Small intestine (tissue), 7 donors: ENCODE measurements at regions not wholly inside any gene's neighbourhood (a gene's known extent, or its start where the extent isn't known, plus 50 kb on each side); places are given as distances from the start of the nearest gene placed in this dataset.

Source experiments
- DNase-seq, 2 donors: peaks; one replicate each; pipeline versions ENCODE4 v3.0.0 to v3.0.0-alpha.2; 2013
- FAIRE-seq: peaks from 2 replicates; lab custom pipeline; 2012; peaks lifted over from hg19 to GRCh38; lab: Jason Lieb, UNC
- H3K27ac ChIP-seq, 3 donors: one replicate each; pipeline ENCODE4 v1.5.1; 2013; ENCODE audit warnings: low read length in 2 of 3, mild to moderate bottlenecking in 2 of 3, control low read depth in 1 of 3, inconsistent platforms in 1 of 3, low read depth in 1 of 3, moderate library complexity in 1 of 3
- H3K27me3 ChIP-seq, 3 donors: one replicate each; pipeline ENCODE4 v1.6.1; 2013; ENCODE audit warnings: low read length in 3 of 3, inconsistent platforms in 1 of 3; ENCODE audit not compliant: control insufficient read depth in 3 of 3, insufficient read depth in 3 of 3
- H3K36me3 ChIP-seq, 3 donors: one replicate each; pipeline ENCODE4 v1.6.1; 2013; ENCODE audit warnings: low read length in 3 of 3, inconsistent platforms in 1 of 3, low read depth in 1 of 3, mild to moderate bottlenecking in 1 of 3, moderate library complexity in 1 of 3; ENCODE audit not compliant: control insufficient read depth in 3 of 3, insufficient read depth in 2 of 3
- H3K4me1 ChIP-seq, 3 donors: one replicate each; pipeline ENCODE4 v1.6.1; 2013; ENCODE audit warnings: low read length in 2 of 3, inconsistent platforms in 1 of 3, low read depth in 1 of 3, mild to moderate bottlenecking in 1 of 3, moderate library complexity in 1 of 3; ENCODE audit not compliant: control insufficient read depth in 3 of 3, insufficient read depth in 2 of 3
- H3K4me3 ChIP-seq, 3 donors: one replicate each; pipeline ENCODE4 v1.5.1; 2013; ENCODE audit warnings: low read length in 3 of 3, control low read depth in 1 of 3, inconsistent platforms in 1 of 3, low read depth in 1 of 3, mild to moderate bottlenecking in 1 of 3, moderate library complexity in 1 of 3
- H3K9me3 ChIP-seq, 2 donors: one replicate each; pipeline ENCODE4 v1.6.1; 2013; ENCODE audit warnings: low read depth in 1 of 2, low read length in 1 of 2; ENCODE audit not compliant: control insufficient read depth in 2 of 2, insufficient read depth in 1 of 2
- WGBS, 3 donors: extraction: QIAGEN DNeasy Blood & Tissue Kit; methylation state at CpG; one replicate each; pipeline ENCODE4 v1.1.7; 2013; 5-methylcytosine and 5-hydroxymethylcytosine counted together
- donor health status: healthy with polysubstance abuse.
- donor health status: control.
- donor health status: control.
- donor health status: Bipolar disorder and iron deficiency.
- donor health status: healthy.

GRCh38 chr10:3542185-3542611, 242.8 kb downstream of the KLF6 start:
- DNase-seq = no peak
- 76 to 85% (median 77%) methylated on average over 5 of the region's 5 CpGs for WGBS, 3 donors

DNA sequence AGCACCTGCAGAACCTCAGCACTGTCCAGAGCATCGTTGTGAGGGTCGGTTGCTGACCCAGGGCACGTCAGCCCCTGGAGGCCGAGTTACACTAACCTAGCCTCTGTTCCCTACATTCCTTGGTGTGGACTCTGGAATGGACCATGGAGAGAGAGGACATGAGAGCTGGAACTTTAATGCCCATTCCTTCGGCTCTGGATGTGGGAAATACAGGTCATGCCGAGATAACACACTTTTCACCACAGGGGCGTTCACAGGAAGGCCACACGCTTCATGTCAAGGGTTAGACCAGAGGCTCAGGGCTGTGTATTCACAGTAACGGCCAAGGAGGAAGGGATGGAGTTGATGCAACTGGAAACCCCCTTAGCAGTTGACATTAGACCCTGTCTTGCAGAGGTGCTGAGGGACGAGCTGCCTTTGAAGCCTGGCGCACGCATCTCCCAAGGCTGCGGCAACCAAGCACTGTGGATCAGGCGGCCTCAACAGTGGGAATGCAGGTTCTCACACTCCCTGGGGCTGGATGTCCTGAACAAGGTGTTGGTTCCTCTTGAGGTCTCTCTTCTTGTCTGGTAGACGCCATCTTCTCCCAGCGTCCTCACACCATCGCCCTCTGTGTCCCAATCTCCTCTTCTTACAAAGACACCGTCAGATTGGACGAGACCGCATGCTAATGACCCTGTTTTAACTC, 245.2 kb downstream of the KLF6 start:
- Histone ChIP-seq H3K27me3 (no peaks in the 10 kb centered on the region), H3K36me3 (no peaks in the 10 kb centered on the region), H3K27ac (peak overlapping the region in 1 of 3 donors; percentile 68), H3K4me3 (no peak overlapping the region), H3K4me1 (no peaks in the 10 kb centered on the region), H3K9me3 (no peaks in the 10 kb centered on the region)
- FAIRE-seq (no peak), DNase-seq (no peak)
- 91 to 92% (median 91%) methylated on average over 20 of the region's 20 CpGs for WGBS, 3 donors

More at GRCh38 chr10:3542185-3542611, 242.8 kb downstream of the KLF6 start:
- FAIRE-seq = no peak
- Histone ChIP-seq H3K4me1 (no peaks in the 10 kb centered on the region), H3K9me3 (no peaks in the 10 kb centered on the region), H3K4me3 (no peak overlapping the region), H3K27me3 (no peaks in the 10 kb centered on the region), H3K27ac (no peak overlapping the region), H3K36me3 (no peaks in the 10 kb centered on the region)

DNA sequence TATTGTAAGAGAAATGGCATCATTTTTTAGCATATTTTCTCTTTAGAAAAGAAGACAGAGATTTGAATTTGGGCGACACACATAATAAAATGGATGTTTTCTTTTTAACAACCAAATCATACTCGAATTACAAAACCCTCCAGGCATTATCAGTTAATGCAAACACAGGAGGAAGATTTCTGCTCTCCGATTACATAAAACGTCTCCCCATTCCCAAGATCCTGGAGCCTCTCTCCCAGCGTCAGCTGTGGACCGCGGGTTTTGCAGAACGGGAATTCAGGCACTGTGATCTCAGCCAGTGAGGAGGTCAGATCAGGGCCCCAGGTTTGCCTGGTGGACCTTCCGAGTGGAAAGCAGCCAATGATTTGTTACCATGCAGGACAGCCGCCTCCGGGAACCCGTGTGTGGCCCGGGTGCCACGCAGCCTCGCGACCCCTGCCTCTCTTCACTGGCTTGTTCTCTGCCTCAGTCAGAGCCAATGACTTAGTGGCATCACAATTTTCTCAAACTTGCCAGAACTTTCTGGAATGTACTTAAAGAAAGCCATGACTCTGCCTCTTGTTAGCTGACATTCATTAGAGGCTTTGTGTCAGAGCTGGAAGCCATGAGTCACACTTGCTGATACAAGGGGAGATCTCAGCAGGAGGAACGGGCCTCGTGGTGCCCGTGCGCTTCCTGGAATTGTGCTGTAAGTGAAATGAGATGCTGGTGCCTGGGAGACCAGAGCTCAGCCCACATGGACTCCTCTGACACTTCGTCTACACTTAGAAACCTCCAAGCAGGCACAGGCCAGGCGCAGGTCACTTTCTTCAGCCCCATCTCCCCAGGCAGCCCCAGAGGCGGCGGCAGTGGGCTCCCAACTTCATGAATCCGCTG, 246.1 kb downstream of the KLF6 start:
- no peaks in the 10 kb centered on the region for H3K36me3 ChIP-seq
- H3K4me3 ChIP-seq = no peak overlapping the region
- H3K4me1 ChIP-seq = no peaks in the 10 kb centered on the region
- no peak for FAIRE-seq
- peak in 1 of 2 donors; percentile 18 for DNase-seq
- H3K27ac ChIP-seq = peak overlapping the region in 1 of 3 donors; percentile 68
- 66 to 71% (median 70%) methylated on average over 25 of the region's 25 CpGs for WGBS, 3 donors
- no peaks in the 10 kb centered on the region for H3K9me3 ChIP-seq
- no peaks in the 10 kb centered on the region for H3K27me3 ChIP-seq

GRCh38 chr10:3538291-3538655, 246.7 kb downstream of the KLF6 start:
- Histone ChIP-seq H3K27ac (peak overlapping the region in 1 of 3 donors; percentile 22), H3K36me3 (no peaks in the 10 kb centered on the region), H3K4me1 (no peaks in the 10 kb centered on the region), H3K27me3 (no peaks in the 10 kb centered on the region), H3K9me3 (no peaks in the 10 kb centered on the region), H3K4me3 (no peak overlapping the region)
- 60 to 67% (median 63%) methylated on average over 6 of the region's 6 CpGs for WGBS, 3 donors
- DNase-seq (no peak), FAIRE-seq (no peak)

- DNase-seq (no peak), FAIRE-seq (no peak)
- no peaks in the 10 kb centered on the region for H3K9me3 ChIP-seq
- no peaks in the 10 kb centered on the region for H3K4me1 ChIP-seq
- WGBS, 3 donors = 90 to 93% (median 92%) methylated on average over 3 of the region's 3 CpGs
- H3K4me3 ChIP-seq = no peak overlapping the region
- H3K27me3 ChIP-seq = no peaks in the 10 kb centered on the region
- no peaks in the 10 kb centered on the region for H3K36me3 ChIP-seq
- no peak overlapping the region for H3K27ac ChIP-seq
Measured at GRCh38 chr10:3537518-3537917, 247.5 kb downstream of the KLF6 start.

GRCh38 chr10:3535001-3535400, 250.0 kb downstream of the KLF6 start:
- no peak for FAIRE-seq
- H3K4me1 ChIP-seq = peaks cover 0 to 2% (median 0%) of the 10 kb centered on the region in 3 donors
- no peak overlapping the region for H3K4me3 ChIP-seq
- H3K27me3 ChIP-seq = no peaks in the 10 kb centered on the region
- no peaks in the 10 kb centered on the region for H3K9me3 ChIP-seq
- H3K36me3 ChIP-seq = no peaks in the 10 kb centered on the region
- WGBS, 3 donors = 87 to 94% (median 88%) methylated on average over 7 of the region's 7 CpGs
- H3K27ac ChIP-seq = no peak overlapping the region
- DNase-seq = no peak

DNA sequence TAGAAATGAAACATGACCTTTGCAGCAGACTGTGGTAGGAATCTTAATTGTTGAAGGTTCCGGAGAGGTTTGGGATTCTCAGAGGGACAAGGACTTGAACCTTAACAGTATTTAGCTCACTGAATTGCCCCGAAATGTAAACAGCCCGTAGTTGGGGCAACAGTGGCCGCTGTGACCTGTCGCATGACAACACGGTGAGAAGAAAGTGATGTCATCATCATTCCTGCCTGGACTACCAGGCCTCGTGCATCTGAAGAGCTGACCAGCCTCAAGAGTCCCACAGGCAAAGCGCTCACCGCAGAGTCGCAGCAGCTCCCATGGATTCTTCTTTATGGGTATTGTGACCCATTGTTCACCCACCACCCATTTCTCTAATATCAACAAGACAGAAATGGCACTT, 250.6 kb downstream of the KLF6 start:
- Histone ChIP-seq H3K9me3 (no peaks in the 10 kb centered on the region), H3K27me3 (no peaks in the 10 kb centered on the region), H3K4me3 (no peak overlapping the region), H3K36me3 (no peaks in the 10 kb centered on the region), H3K4me1 (peaks cover 0 to 2% (median 0%) of the 10 kb centered on the region in 3 donors), H3K27ac (no peak overlapping the region)
- 85 to 90% (median 87%) methylated on average over 10 of the region's 10 CpGs for WGBS, 3 donors
- DNase-seq (no peak), FAIRE-seq (no peak)

GRCh38 chr10:3533296-3533695, 251.7 kb downstream of the KLF6 start:
- Histone ChIP-seq H3K36me3 (no peaks in the 10 kb centered on the region), H3K27ac (no peak overlapping the region), H3K27me3 (no peaks in the 10 kb centered on the region), H3K9me3 (no peaks in the 10 kb centered on the region), H3K4me3 (no peak overlapping the region), H3K4me1 (peaks cover 0 to 2% (median 0%) of the 10 kb centered on the region in 3 donors)
- FAIRE-seq (no peak), DNase-seq (no peak)
- 58 to 71% (median 58%) methylated on average over 3 of the region's 3 CpGs for WGBS, 3 donors
